ENCODE measurements at regions not wholly inside any gene's neighbourhood (a gene's known extent, or its start where the extent isn't known, plus 50 kb on each side); places are given as distances from the start of the nearest gene placed in this dataset.
A peak's percentile ranks its signal among the peaks of the same experiment; 100 is the strongest.

- Histone ChIP-seq H4K91ac (ENCODE audit: low read depth, low read length) (no peak overlapping the region), H3K4me2 (ENCODE audit: low read length) (no peak overlapping the region), H3K36me3 (ENCODE audit: control insufficient read depth in 1 of 2, insufficient read depth in 2 of 2, low read length in 2 of 2) (no peaks in the 10 kb centered on the region), H2BK5ac (ENCODE audit: low read depth, low read length, poor library complexity) (no peak overlapping the region), H4K12ac (ENCODE audit: low read depth, low read length) (no peak overlapping the region), H3K9ac (ENCODE audit: low read length) (no peak overlapping the region), H2AK5ac (ENCODE audit: low read length) (no peak overlapping the region), H3K23ac (ENCODE audit: low read length) (no peak overlapping the region), H2BK12ac (ENCODE audit: low read length) (no peak overlapping the region), H2AFZ (ENCODE audit: insufficient read depth, low read length, poor library complexity) (no peak overlapping the region), H3K79me2 (ENCODE audit: control insufficient read depth, insufficient read depth, low read length, poor library complexity) (no peaks in the 10 kb centered on the region), H3K27me3 (ENCODE audit: insufficient read depth, low read length) (no peaks in the 10 kb centered on the region), H3K4ac (ENCODE audit: low read depth, low read length) (no peak overlapping the region), H3K27ac (ENCODE audit: low read depth, low read length) (no peak overlapping the region), H3K14ac (ENCODE audit: low read length) (no peak overlapping the region), H3K4me1 (ENCODE audit: control insufficient read depth in 1 of 2, insufficient read depth in 2 of 2, low read length in 2 of 2) (peaks cover 0 to 4% of the 10 kb centered on the region in 2 experiments), H3K4me3 (ENCODE audit: low read depth, low read length) (no peak overlapping the region), H4K8ac (ENCODE audit: low read depth, low read length) (no peak overlapping the region), H3K79me1 (ENCODE audit: low read length) (no peaks in the 10 kb centered on the region), H3K9me3 (ENCODE audit: insufficient read depth, low read depth, low read length) (no peaks in the 10 kb centered on the region), H2BK120ac (ENCODE audit: insufficient read depth, low read length, poor library complexity) (no peak overlapping the region), H3K18ac (ENCODE audit: low read length) (no peak overlapping the region)
- peak; percentile 70 to 93 for DNase-seq
- no CpG with 5 or more reads among the region's 2 CpGs for WGBS (ENCODE audit: extremely low coverage, insufficient coverage, insufficient read length)
Measured at GRCh38 chr9:108565651-108566378, 290.0 kb downstream of the ACTL7B start.

GRCh38 chr9:108562176-108562575, 293.6 kb downstream of the ACTL7B start:
- Histone ChIP-seq H3K27me3 (ENCODE audit: insufficient read depth, low read length) (no peaks in the 10 kb centered on the region), H3K4ac (ENCODE audit: low read depth, low read length) (no peak overlapping the region), H2BK12ac (ENCODE audit: low read length) (no peak overlapping the region), H4K8ac (ENCODE audit: low read depth, low read length) (no peak overlapping the region), H3K14ac (ENCODE audit: low read length) (no peak overlapping the region), H2AFZ (ENCODE audit: insufficient read depth, low read length, poor library complexity) (no peak overlapping the region), H3K36me3 (ENCODE audit: control insufficient read depth in 1 of 2, insufficient read depth in 2 of 2, low read length in 2 of 2) (no peaks in the 10 kb centered on the region), H3K4me3 (ENCODE audit: low read depth, low read length) (no peak overlapping the region), H3K23ac (ENCODE audit: low read length) (no peak overlapping the region), H3K79me2 (ENCODE audit: control insufficient read depth, insufficient read depth, low read length, poor library complexity) (no peaks in the 10 kb centered on the region), H2AK5ac (ENCODE audit: low read length) (no peak overlapping the region), H4K12ac (ENCODE audit: low read depth, low read length) (no peak overlapping the region), H4K91ac (ENCODE audit: low read depth, low read length) (no peak overlapping the region), H3K79me1 (ENCODE audit: low read length) (no peaks in the 10 kb centered on the region), H3K18ac (ENCODE audit: low read length) (no peak overlapping the region), H3K9ac (ENCODE audit: low read length) (no peak overlapping the region), H2BK5ac (ENCODE audit: low read depth, low read length, poor library complexity) (no peak overlapping the region), H2BK120ac (ENCODE audit: insufficient read depth, low read length, poor library complexity) (no peak overlapping the region), H3K27ac (ENCODE audit: low read depth, low read length) (no peak overlapping the region), H3K9me3 (ENCODE audit: insufficient read depth, low read depth, low read length) (no peaks in the 10 kb centered on the region), H3K4me1 (ENCODE audit: control insufficient read depth in 1 of 2, insufficient read depth in 2 of 2, low read length in 2 of 2) (no peaks in the 10 kb centered on the region), H3K4me2 (ENCODE audit: low read length) (no peak overlapping the region)
- no CpG with 5 or more reads among the region's 3 CpGs for WGBS (ENCODE audit: extremely low coverage, insufficient coverage, insufficient read length)
- peak; percentile 27 to 28 for DNase-seq

GRCh38 chr9:108559432-108559831, 296.4 kb downstream of the ACTL7B start:
- H2BK12ac ChIP-seq (ENCODE audit: low read length) = no peak overlapping the region
- no peaks in the 10 kb centered on the region for H3K79me1 ChIP-seq (ENCODE audit: low read length)
- H3K36me3 ChIP-seq (ENCODE audit: control insufficient read depth in 1 of 2, insufficient read depth in 2 of 2, low read length in 2 of 2) = no peaks in the 10 kb centered on the region
- no peak overlapping the region for H2BK5ac ChIP-seq (ENCODE audit: low read depth, low read length, poor library complexity)
- no peak overlapping the region for H3K4ac ChIP-seq (ENCODE audit: low read depth, low read length)
- no peaks in the 10 kb centered on the region for H3K79me2 ChIP-seq (ENCODE audit: control insufficient read depth, insufficient read depth, low read length, poor library complexity)
- H4K8ac ChIP-seq (ENCODE audit: low read depth, low read length) = no peak overlapping the region
- no peak overlapping the region for H2AFZ ChIP-seq (ENCODE audit: insufficient read depth, low read length, poor library complexity)
- H3K9me3 ChIP-seq (ENCODE audit: insufficient read depth, low read depth, low read length) = no peaks in the 10 kb centered on the region
- no peak for DNase-seq
- H3K9ac ChIP-seq (ENCODE audit: low read length) = no peak overlapping the region
- H4K91ac ChIP-seq (ENCODE audit: low read depth, low read length) = no peak overlapping the region
- H2AK5ac ChIP-seq (ENCODE audit: low read length) = no peak overlapping the region
- no peak overlapping the region for H4K12ac ChIP-seq (ENCODE audit: low read depth, low read length)
- no peak overlapping the region for H3K23ac ChIP-seq (ENCODE audit: low read length)
- no peak overlapping the region for H3K4me2 ChIP-seq (ENCODE audit: low read length)
- H3K18ac ChIP-seq (ENCODE audit: low read length) = no peak overlapping the region
- H3K27me3 ChIP-seq (ENCODE audit: insufficient read depth, low read length) = no peaks in the 10 kb centered on the region
- no peak overlapping the region for H2BK120ac ChIP-seq (ENCODE audit: insufficient read depth, low read length, poor library complexity)
- WGBS (ENCODE audit: extremely low coverage, insufficient coverage, insufficient read length) = no CpG with 5 or more reads among the region's 2 CpGs
- no peak overlapping the region for H3K4me3 ChIP-seq (ENCODE audit: low read depth, low read length)
- H3K27ac ChIP-seq (ENCODE audit: low read depth, low read length) = no peak overlapping the region
- no peaks in the 10 kb centered on the region for H3K4me1 ChIP-seq (ENCODE audit: control insufficient read depth in 1 of 2, insufficient read depth in 2 of 2, low read length in 2 of 2)
- no peak overlapping the region for H3K14ac ChIP-seq (ENCODE audit: low read length)

GRCh38 chr9:108554831-108555230, 301.0 kb downstream of the ACTL7B start:
- Histone ChIP-seq H3K4ac (ENCODE audit: low read depth, low read length) (no peak overlapping the region), H4K12ac (ENCODE audit: low read depth, low read length) (no peak overlapping the region), H2AFZ (ENCODE audit: insufficient read depth, low read length, poor library complexity) (no peak overlapping the region), H3K9me3 (ENCODE audit: insufficient read depth, low read depth, low read length) (no peaks in the 10 kb centered on the region), H4K8ac (ENCODE audit: low read depth, low read length) (no peak overlapping the region), H2AK5ac (ENCODE audit: low read length) (no peak overlapping the region), H3K4me1 (ENCODE audit: control insufficient read depth in 1 of 2, insufficient read depth in 2 of 2, low read length in 2 of 2) (no peaks in the 10 kb centered on the region), H3K4me3 (ENCODE audit: low read depth, low read length) (no peak overlapping the region), H3K36me3 (ENCODE audit: control insufficient read depth in 1 of 2, insufficient read depth in 2 of 2, low read length in 2 of 2) (no peaks in the 10 kb centered on the region), H3K9ac (ENCODE audit: low read length) (no peak overlapping the region), H3K14ac (ENCODE audit: low read length) (no peak overlapping the region), H3K79me2 (ENCODE audit: control insufficient read depth, insufficient read depth, low read length, poor library complexity) (no peaks in the 10 kb centered on the region), H3K18ac (ENCODE audit: low read length) (no peak overlapping the region), H3K27me3 (ENCODE audit: insufficient read depth, low read length) (no peaks in the 10 kb centered on the region), H2BK120ac (ENCODE audit: insufficient read depth, low read length, poor library complexity) (no peak overlapping the region), H4K91ac (ENCODE audit: low read depth, low read length) (no peak overlapping the region), H2BK5ac (ENCODE audit: low read depth, low read length, poor library complexity) (no peak overlapping the region), H2BK12ac (ENCODE audit: low read length) (no peak overlapping the region), H3K4me2 (ENCODE audit: low read length) (no peak overlapping the region), H3K79me1 (ENCODE audit: low read length) (no peaks in the 10 kb centered on the region), H3K23ac (ENCODE audit: low read length) (no peak overlapping the region), H3K27ac (ENCODE audit: low read depth, low read length) (no peak overlapping the region)
- DNase-seq = no peak
- WGBS (ENCODE audit: extremely low coverage, insufficient coverage, insufficient read length) = no CpG with 5 or more reads among the region's 3 CpGs
